ENCODE measurements at regions not wholly inside any gene's neighbourhood (a gene's known extent, or its start where the extent isn't known, plus 50 kb on each side); places are given as distances from the start of the nearest gene placed in this dataset.

- no peak overlapping the region for H3K27ac ChIP-seq (ENCODE audit: low read length, poor library complexity, severe bottlenecking)
- no peak overlapping the region for H3K4me2 ChIP-seq (ENCODE audit: low read length, poor library complexity, severe bottlenecking)
- H3K9ac ChIP-seq (ENCODE audit: low read length) = no peak overlapping the region
- H3K4me1 ChIP-seq (ENCODE audit: control insufficient read depth, insufficient read depth, low read depth, low read length) = peaks cover 2% of the 10 kb centered on the region
- H2AK5ac ChIP-seq (ENCODE audit: low read length, severe bottlenecking) = no peak overlapping the region
- H3K23ac ChIP-seq (ENCODE audit: low read length in 2 of 2) = no peak overlapping the region
- no peak overlapping the region for H4K91ac ChIP-seq (ENCODE audit: low read length)
- H4K8ac ChIP-seq (ENCODE audit: low read length) = no peak overlapping the region
- no peak overlapping the region for H2BK5ac ChIP-seq (ENCODE audit: low read depth, low read length, poor library complexity, severe bottlenecking)
- no peaks in the 10 kb centered on the region for H3K36me3 ChIP-seq (ENCODE audit: control insufficient read depth in 1 of 2, insufficient read depth in 2 of 2, low read depth in 1 of 2, low read length in 2 of 2)
- no peak overlapping the region for H3K14ac ChIP-seq (ENCODE audit: low read length in 2 of 2)
- H3K79me1 ChIP-seq (replicated peaks; ENCODE audit: low read length, poor library complexity, severe bottlenecking) = peaks cover 9% of the 10 kb centered on the region
- DNase-seq = no peak
- H2BK120ac ChIP-seq (ENCODE audit: low read depth, low read length) = no peak overlapping the region
- H2BK15ac ChIP-seq (ENCODE audit: low read depth, poor library complexity, severe bottlenecking) = no peak overlapping the region
- H3K27me3 ChIP-seq (ENCODE audit: control insufficient read depth in 1 of 2, insufficient read depth in 1 of 2, low read length in 2 of 2) = no peaks in the 10 kb centered on the region
- H2AFZ ChIP-seq (ENCODE audit: low read depth, low read length) = no peak overlapping the region
- H3K4me3 ChIP-seq (ENCODE audit: insufficient read depth in 1 of 2, low read depth in 1 of 2, low read length in 2 of 2) = no peak overlapping the region
- no peak overlapping the region for H3K18ac ChIP-seq (ENCODE audit: low read depth in 1 of 2, low read length in 2 of 2)
- no peak overlapping the region for H2BK12ac ChIP-seq (ENCODE audit: low read length in 2 of 2)
- H3K4ac ChIP-seq (ENCODE audit: low read depth in 1 of 2, low read length in 2 of 2) = no peak overlapping the region
- 100% methylated on average over 2 of the region's 2 CpGs for WGBS
- H3K9me3 ChIP-seq (ENCODE audit: control insufficient read depth, low read length) = no peaks in the 10 kb centered on the region
Observed at GRCh38 chr13:73933795-73934194, 200.4 kb downstream of the KLF12 start.

DNA sequence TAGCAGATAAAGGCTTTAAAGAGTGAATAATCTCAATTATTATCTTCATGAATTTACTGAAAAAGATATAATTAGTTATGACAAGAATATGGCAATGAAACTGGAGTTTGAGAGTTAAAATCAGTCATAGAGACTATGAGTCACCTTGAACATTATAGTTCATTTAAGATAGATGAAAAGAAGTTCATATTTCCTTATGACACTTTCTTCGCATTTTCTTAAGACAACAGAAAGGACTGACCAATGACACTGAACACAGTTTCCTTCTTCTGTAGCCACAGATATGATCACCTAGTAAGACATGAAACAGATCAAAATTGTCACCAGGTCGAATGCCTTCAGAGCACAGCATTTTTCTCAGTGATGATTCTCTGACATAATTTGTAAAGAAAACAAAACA lies 202.1 kb downstream of the KLF12 start:
- Histone ChIP-seq H3K23ac (ENCODE audit: low read length in 2 of 2) (no peak overlapping the region), H3K18ac (ENCODE audit: low read depth in 1 of 2, low read length in 2 of 2) (no peak overlapping the region), H3K79me1 (replicated peaks; ENCODE audit: low read length, poor library complexity, severe bottlenecking) (peaks cover 12% of the 10 kb centered on the region), H3K14ac (ENCODE audit: low read length in 2 of 2) (no peak overlapping the region), H3K4me3 (ENCODE audit: insufficient read depth in 1 of 2, low read depth in 1 of 2, low read length in 2 of 2) (no peak overlapping the region), H3K27me3 (ENCODE audit: control insufficient read depth in 1 of 2, insufficient read depth in 1 of 2, low read length in 2 of 2) (no peaks in the 10 kb centered on the region), H2BK15ac (ENCODE audit: low read depth, poor library complexity, severe bottlenecking) (no peak overlapping the region), H3K9ac (ENCODE audit: low read length) (no peak overlapping the region), H3K4me2 (ENCODE audit: low read length, poor library complexity, severe bottlenecking) (no peak overlapping the region), H3K9me3 (ENCODE audit: control insufficient read depth, low read length) (no peaks in the 10 kb centered on the region), H3K27ac (ENCODE audit: low read length, poor library complexity, severe bottlenecking) (no peak overlapping the region), H3K36me3 (ENCODE audit: control insufficient read depth in 1 of 2, insufficient read depth in 2 of 2, low read depth in 1 of 2, low read length in 2 of 2) (no peaks in the 10 kb centered on the region), H2AK5ac (ENCODE audit: low read length, severe bottlenecking) (no peak overlapping the region), H4K8ac (ENCODE audit: low read length) (no peak overlapping the region), H4K91ac (ENCODE audit: low read length) (no peak overlapping the region), H3K4me1 (ENCODE audit: control insufficient read depth, insufficient read depth, low read depth, low read length) (no peaks in the 10 kb centered on the region), H3K4ac (ENCODE audit: low read depth in 1 of 2, low read length in 2 of 2) (no peak overlapping the region), H2BK12ac (ENCODE audit: low read length in 2 of 2) (no peak overlapping the region), H2BK120ac (ENCODE audit: low read depth, low read length) (no peak overlapping the region), H2AFZ (ENCODE audit: low read depth, low read length) (no peak overlapping the region), H2BK5ac (ENCODE audit: low read depth, low read length, poor library complexity, severe bottlenecking) (no peak overlapping the region)
- WGBS = 77% methylated on average over 2 of the region's 2 CpGs
- DNase-seq = no peak

DNA sequence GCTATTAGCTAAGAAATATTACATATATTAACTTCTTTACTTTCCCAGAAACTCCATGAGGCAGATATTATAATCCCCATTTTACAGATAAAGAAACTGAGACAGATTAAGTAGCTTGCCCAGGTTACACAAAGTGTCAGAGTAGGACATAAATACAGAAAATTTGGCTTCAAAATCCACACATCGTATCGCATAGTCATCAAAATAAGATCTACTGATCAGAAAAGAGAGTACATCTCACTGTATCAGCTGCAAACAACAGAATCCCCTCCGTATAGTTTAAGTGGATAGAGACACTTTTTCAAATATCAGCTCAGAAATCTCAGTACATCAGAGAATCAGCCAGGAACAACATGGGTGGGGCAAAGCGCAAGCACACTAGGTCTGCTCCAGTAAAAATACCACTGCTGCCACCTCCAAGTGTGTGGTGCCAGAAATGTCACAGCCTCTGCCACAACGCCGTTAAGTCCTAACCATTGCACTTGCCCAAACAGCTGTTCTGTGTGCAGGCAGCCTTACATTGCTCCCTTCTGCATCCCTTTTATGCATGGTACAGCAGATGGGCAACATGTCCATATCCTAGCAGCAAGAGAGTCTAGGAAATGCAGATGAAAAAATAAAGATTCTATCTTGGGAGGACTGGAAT lies 204.8 kb downstream of the KLF12 start:
- peaks cover 9% of the 10 kb centered on the region for H3K79me1 ChIP-seq (replicated peaks; ENCODE audit: low read length, poor library complexity, severe bottlenecking)
- no peak overlapping the region for H4K8ac ChIP-seq (ENCODE audit: low read length)
- no peaks in the 10 kb centered on the region for H3K36me3 ChIP-seq (ENCODE audit: control insufficient read depth in 1 of 2, insufficient read depth in 2 of 2, low read depth in 1 of 2, low read length in 2 of 2)
- no peak overlapping the region for H3K23ac ChIP-seq (ENCODE audit: low read length in 2 of 2)
- no peak overlapping the region for H3K4me3 ChIP-seq (ENCODE audit: insufficient read depth in 1 of 2, low read depth in 1 of 2, low read length in 2 of 2)
- no peaks in the 10 kb centered on the region for H3K27me3 ChIP-seq (ENCODE audit: control insufficient read depth in 1 of 2, insufficient read depth in 1 of 2, low read length in 2 of 2)
- no peak overlapping the region for H3K4me2 ChIP-seq (ENCODE audit: low read length, poor library complexity, severe bottlenecking)
- no peak overlapping the region for H4K91ac ChIP-seq (ENCODE audit: low read length)
- no peak overlapping the region for H3K27ac ChIP-seq (ENCODE audit: low read length, poor library complexity, severe bottlenecking)
- H2BK12ac ChIP-seq (ENCODE audit: low read length in 2 of 2) = no peak overlapping the region
- H3K9ac ChIP-seq (ENCODE audit: low read length) = no peak overlapping the region
- DNase-seq = no peak
- WGBS = 100% methylated on average over 6 of the region's 6 CpGs
- H2AK5ac ChIP-seq (ENCODE audit: low read length, severe bottlenecking) = no peak overlapping the region
- no peak overlapping the region for H2BK120ac ChIP-seq (ENCODE audit: low read depth, low read length)
- H3K4me1 ChIP-seq (ENCODE audit: control insufficient read depth, insufficient read depth, low read depth, low read length) = no peaks in the 10 kb centered on the region
- no peak overlapping the region for H3K4ac ChIP-seq (ENCODE audit: low read depth in 1 of 2, low read length in 2 of 2)
- H2BK5ac ChIP-seq (ENCODE audit: low read depth, low read length, poor library complexity, severe bottlenecking) = no peak overlapping the region
- no peaks in the 10 kb centered on the region for H3K9me3 ChIP-seq (ENCODE audit: control insufficient read depth, low read length)
- H3K18ac ChIP-seq (ENCODE audit: low read depth in 1 of 2, low read length in 2 of 2) = no peak overlapping the region
- no peak overlapping the region for H2BK15ac ChIP-seq (ENCODE audit: low read depth, poor library complexity, severe bottlenecking)
- H2AFZ ChIP-seq (ENCODE audit: low read depth, low read length) = no peak overlapping the region
- no peak overlapping the region for H3K14ac ChIP-seq (ENCODE audit: low read length in 2 of 2)

- Histone ChIP-seq H2AK5ac (ENCODE audit: low read length, severe bottlenecking) (no peak overlapping the region), H3K23ac (ENCODE audit: low read length in 2 of 2) (no peak overlapping the region), H4K8ac (ENCODE audit: low read length) (no peak overlapping the region), H3K4me2 (ENCODE audit: low read length, poor library complexity, severe bottlenecking) (no peak overlapping the region), H2AFZ (ENCODE audit: low read depth, low read length) (no peak overlapping the region), H3K27ac (ENCODE audit: low read length, poor library complexity, severe bottlenecking) (no peak overlapping the region), H4K91ac (ENCODE audit: low read length) (no peak overlapping the region), H3K4me1 (ENCODE audit: control insufficient read depth, insufficient read depth, low read depth, low read length) (peaks cover 2% of the 10 kb centered on the region), H3K4ac (ENCODE audit: low read depth in 1 of 2, low read length in 2 of 2) (no peak overlapping the region), H3K4me3 (ENCODE audit: insufficient read depth in 1 of 2, low read depth in 1 of 2, low read length in 2 of 2) (no peak overlapping the region), H3K79me1 (replicated peaks; ENCODE audit: low read length, poor library complexity, severe bottlenecking) (peaks cover 25% of the 10 kb centered on the region), H3K27me3 (ENCODE audit: control insufficient read depth in 1 of 2, insufficient read depth in 1 of 2, low read length in 2 of 2) (no peaks in the 10 kb centered on the region), H2BK15ac (ENCODE audit: low read depth, poor library complexity, severe bottlenecking) (no peak overlapping the region), H3K18ac (ENCODE audit: low read depth in 1 of 2, low read length in 2 of 2) (no peak overlapping the region), H3K9me3 (ENCODE audit: control insufficient read depth, low read length) (no peaks in the 10 kb centered on the region), H3K9ac (ENCODE audit: low read length) (no peak overlapping the region), H2BK5ac (ENCODE audit: low read depth, low read length, poor library complexity, severe bottlenecking) (no peak overlapping the region), H3K36me3 (ENCODE audit: control insufficient read depth in 1 of 2, insufficient read depth in 2 of 2, low read depth in 1 of 2, low read length in 2 of 2) (no peaks in the 10 kb centered on the region), H2BK12ac (ENCODE audit: low read length in 2 of 2) (no peak overlapping the region), H2BK120ac (ENCODE audit: low read depth, low read length) (no peak overlapping the region), H3K14ac (ENCODE audit: low read length in 2 of 2) (no peak overlapping the region)
- 100% methylated on average over 1 of the region's 1 CpG for WGBS
- DNase-seq = no peak
Observed at GRCh38 chr13:73924607-73925006, 209.6 kb downstream of the KLF12 start.

Data from mesenchymal stem cell (in vitro differentiated cells and primary cell).